HG03457 (cell line): ENCODE measurements at regions not wholly inside any gene's neighbourhood (a gene's known extent, or its start where the extent isn't known, plus 50 kb on each side); places are given as distances from the start of the nearest gene placed in this dataset.

Source experiments
- ATAC-seq: cut with Tn5 transposase; IDR thresholded peaks from one replicate; pipeline ENCODE4 v1.9.1; 2021; ENCODE audit warnings: moderate number of reproducible peaks; ENCODE audit not compliant: unreplicated experiment

DNA sequence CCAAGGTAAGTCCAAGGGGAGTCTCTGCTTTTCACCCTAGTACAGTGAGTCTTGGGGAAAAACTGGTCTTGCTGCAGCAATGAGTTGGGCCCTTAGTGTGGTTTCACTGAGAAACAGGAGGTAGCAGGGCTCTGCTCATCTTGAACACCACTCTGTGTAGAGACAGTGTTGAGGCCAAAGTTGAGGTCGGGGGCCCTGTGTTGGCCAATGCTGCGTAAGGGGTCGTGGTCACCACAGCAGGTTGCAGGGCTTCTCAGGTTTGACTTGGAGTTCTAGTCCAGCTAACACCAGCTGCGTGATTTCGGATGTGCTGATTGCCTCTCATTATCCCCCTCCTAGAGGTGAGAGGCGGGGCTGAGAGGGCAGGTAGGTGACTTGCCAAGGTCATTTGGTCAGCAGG lies 807.5 kb downstream of the VRK1 start:
- no peak for ATAC-seq

GRCh38 chr14:97618401-97618800 lies 821.2 kb downstream of the VRK1 start:
- no peak for ATAC-seq

DNA sequence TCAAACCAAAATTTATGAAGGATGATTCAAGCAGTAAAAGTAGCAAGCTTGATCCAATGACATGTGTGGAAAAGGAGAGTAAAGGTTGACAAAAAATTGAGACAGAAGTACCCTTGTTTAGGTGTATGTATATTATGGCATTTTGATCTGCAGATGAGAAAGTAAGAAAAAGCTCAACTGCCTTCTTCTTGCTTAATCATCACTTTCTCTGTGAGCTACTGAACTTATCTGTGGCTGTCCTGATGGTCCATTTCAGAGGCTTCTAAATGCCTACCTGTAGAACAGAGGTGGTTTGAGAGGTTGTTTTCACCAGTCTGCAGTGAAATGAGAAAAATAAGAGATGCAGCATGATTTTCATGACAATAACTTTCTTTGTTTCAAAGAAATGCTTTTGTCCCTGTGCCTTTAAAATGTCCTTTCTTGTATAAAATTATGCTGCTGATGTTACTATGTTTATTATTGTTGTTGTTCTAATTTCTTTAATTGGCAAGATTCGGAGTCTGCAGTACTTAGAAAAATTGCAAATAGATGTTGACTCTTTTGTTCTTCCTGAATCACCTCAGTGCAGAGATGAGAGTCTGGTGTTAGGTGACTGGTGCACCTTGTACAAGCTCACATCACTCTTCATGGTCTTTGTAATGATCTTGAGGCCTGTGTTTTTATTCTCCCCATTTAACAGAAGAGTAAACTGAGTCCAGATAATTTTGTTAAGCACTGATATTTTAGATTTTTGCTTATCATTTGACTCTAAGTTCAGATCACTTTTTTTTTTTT lies 821.9 kb downstream of the VRK1 start:
- no peak for ATAC-seq

- no peak for ATAC-seq
Observed at GRCh38 chr14:97620066-97620465, 822.9 kb downstream of the VRK1 start.

DNA sequence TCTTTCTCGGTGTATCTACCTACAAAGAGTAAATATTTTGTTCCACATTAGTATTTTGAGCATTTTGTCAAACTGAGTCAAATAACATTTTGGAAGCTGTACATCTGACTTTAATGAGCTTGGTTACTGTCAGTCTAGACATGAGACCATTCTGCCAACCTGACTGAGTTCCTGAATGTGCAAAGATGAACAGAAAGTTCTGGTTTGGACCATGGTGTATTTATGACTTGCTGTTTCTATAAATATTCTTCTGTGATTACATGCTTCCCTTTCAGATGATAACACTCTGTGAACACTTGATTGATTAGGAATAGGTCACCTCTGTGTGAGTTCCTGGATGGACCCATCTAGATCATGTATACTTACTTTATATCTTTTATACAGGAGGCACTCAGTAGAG lies 827.8 kb downstream of the VRK1 start:
- ATAC-seq, result no peak

DNA sequence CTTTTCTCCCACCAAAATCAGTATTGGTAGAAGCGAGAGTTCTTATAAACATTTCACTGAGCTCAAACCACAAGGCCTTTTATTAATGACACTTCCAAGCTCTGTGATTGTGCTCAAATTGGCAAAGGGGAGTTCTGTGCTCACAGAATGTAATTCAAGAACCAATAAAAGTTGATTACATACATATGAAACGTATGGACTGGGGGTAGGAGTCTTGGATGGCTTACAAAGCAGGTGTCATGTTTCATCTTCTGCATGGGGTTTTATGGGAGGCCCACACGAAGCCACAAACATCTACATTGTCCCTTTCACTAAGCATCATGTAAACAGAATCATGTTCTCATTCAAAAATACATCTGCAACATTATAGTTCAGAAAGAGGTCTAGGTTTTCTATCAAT lies 828.3 kb downstream of the VRK1 start:
- ATAC-seq, result no peak

DNA sequence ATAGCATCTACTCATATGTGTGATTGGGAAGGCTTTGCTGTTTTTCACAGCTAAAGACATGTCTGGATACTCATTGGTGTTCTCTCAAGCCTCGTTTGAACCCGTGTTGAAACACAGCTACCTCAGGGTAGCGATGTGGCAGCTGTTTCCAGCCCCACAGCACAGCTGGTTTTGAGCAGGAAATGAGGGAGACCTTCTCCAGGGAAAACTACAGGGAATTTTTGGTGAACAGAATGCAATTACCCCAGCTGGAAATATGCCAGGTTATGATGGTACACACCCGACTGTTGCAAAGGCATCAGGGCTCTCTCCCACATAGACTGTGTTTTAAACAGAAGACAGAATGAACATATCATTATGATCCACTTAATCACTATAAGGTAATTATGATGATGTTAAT lies 828.9 kb downstream of the VRK1 start:
- no peak for ATAC-seq

DNA sequence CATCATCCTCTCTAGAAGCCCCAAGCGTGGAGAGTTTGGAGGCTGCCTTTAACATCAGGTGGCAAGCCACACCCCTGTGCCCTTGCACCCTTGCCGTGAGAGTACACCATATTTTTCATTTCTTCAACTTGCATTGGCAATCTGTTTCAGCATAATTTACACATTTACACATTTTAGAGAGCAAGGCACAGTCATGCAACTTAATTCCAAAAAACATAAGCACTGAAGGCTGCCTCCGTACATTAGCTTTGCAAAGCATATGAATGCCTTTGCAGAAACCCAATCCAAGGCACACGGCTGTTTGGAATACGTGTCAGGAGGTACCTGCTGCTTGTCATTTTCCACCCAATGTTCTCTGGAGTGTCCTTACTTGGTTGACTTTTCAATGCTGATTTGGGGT lies 833.1 kb downstream of the VRK1 start:
- no peak for ATAC-seq

DNA sequence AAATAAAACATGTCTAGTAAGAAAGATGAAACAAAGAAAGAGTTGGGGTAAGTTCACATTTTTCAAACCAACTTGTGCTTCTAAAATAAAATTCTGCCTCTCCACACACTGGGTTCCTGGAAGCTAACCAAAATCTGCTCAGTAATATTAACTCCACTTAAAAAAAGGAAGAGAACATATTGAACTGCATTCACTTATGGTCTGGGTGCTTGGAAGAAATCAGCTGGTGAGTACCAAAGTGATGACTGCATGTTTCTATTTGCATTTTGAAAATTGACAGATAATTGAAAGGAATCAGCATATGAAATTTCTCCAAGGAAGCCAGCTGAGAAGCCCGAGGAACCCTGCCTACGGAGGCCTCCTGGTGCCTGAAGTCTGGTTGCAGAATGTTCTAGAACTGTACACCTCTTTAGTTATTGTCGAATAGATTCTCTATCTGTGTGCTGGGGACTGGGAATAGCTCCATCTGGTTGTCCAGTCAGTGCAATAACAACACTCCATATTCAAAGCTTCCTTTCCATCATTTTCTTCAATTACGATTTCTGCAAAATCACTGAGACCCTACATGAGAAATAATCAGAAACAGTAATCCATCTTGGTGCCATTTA lies 836.1 kb downstream of the VRK1 start:
- no peak for ATAC-seq

DNA sequence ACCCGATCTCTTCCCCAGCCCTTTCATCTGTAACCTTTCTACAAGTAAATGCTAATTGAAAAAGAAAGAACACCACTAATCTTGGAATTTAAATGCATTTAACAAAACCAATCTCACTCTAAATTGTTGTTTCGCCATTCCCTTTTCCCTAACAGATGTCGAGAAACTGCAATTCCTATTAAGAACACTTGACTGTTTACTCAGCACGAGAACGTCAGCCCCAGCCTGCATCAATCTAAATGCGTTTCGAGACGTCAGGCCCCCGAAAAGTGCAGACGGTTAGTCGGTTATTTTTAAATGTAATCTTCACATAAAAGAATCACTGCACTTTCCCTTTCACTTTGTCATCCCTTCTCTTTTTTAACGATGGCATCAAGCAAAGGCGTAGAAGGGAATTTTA lies 837.6 kb downstream of the VRK1 start:
- no peak for ATAC-seq

- ATAC-seq, result no peak
Observed at GRCh38 chr14:97638864-97639263, 841.7 kb downstream of the VRK1 start.

GRCh38 chr14:97640031-97640430 lies 842.8 kb downstream of the VRK1 start:
- no peak for ATAC-seq

GRCh38 chr14:97641827-97642226 lies 844.6 kb downstream of the VRK1 start:
- no peak for ATAC-seq

GRCh38 chr14:97642631-97643030 lies 845.4 kb downstream of the VRK1 start:
- no peak for ATAC-seq

- no peak for ATAC-seq
Observed at GRCh38 chr14:97644365-97644764, 847.2 kb downstream of the VRK1 start.

GRCh38 chr14:97649752-97650151 lies 852.6 kb downstream of the VRK1 start:
- no peak for ATAC-seq

- ATAC-seq, result no peak
Observed at GRCh38 chr14:97655169-97655948, 858.2 kb downstream of the VRK1 start.

- no peak for ATAC-seq
Observed at GRCh38 chr14:97657609-97658008, 860.4 kb downstream of the VRK1 start.

- no peak for ATAC-seq
Observed at GRCh38 chr14:97687944-97688630, 890.9 kb downstream of the VRK1 start.

- ATAC-seq, result no peak
Observed at GRCh38 chr14:97688631-97689336, 891.6 kb downstream of the VRK1 start.

DNA sequence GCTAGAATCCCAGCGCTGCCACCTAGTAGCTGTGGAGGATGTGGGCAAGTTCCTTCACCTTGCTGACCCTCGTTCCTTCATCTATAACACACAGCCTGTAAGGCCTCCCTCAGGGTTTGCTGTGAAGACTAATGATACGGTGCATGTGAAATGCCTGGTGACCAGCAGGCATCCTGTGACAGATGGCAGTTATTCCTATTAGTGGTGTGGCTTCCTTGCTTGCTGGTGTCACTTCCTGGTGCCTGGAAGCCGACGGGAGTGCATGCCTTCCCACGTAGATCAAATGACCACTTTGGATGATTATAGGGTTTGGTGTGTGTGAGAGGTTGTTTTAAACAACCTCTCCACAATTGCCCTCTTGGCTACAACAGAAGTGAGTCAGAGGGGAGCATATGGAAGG lies 894.9 kb downstream of the VRK1 start:
- ATAC-seq, result no peak
